Dermis microvascular lymphatic vessel endothelial cell (primary cell): ENCODE measurements at regions not wholly inside any gene's neighbourhood (a gene's known extent, or its start where the extent isn't known, plus 50 kb on each side); places are given as distances from the start of the nearest gene placed in this dataset.
"Not testable (repeated sequence)": the region's sequence is repeated elsewhere in the genome, so short reads cannot be mapped to it uniquely, and the experiment has no call there.

Experiments used
- DNase-seq, 2 donors: peaks; one replicate each; pipeline versions ENCODE4 v3.0.0 to v3.0.0-alpha.2; 2010; ENCODE audit warnings: low read depth in 2 of 2

- no peak for DNase-seq
Observed at GRCh38 chr1:73771396-73771795, 426.6 kb downstream of the LRRIQ3 start.

DNA sequence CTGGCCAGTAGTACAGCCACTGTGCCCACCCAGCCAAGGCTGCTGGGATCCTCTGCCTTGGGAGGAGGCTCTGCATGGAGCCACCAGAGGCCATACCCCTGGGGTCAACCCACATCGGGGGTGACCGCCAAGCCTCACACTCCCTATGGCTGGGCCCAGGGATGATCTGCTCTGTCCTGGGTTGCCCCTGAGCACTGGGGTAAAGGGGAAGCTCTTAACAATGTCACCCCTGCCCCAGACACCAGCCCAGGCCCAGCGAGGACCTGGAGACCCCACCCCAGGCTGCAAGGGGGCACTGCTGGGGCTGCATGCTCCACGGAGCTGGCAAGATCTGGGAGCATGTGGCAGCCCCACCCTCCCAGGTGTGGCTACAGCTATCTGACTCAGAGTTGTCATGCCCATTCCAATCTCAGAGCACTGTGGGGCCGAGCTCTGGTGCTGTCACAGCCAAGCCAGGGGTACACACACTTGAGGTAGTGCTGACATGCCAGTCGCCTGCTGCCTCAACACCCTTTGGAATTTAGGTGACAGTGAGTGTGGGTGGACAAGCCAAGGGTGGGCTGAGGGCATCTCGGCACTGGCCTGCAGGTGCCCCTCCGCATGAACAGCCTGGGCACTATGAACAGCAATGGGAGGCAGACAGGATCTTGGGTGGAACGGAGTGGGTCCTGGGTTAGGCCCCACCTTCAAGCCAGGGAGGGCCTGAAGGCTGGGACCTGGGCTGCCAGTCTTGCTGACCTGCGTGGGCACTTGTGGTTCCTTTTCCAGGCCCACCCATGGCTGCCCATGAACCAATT lies 427.7 kb downstream of the LRRIQ3 start:
- no peak for DNase-seq

- DNase-seq: no peak
Observed at GRCh38 chr1:73766786-73767348, 431.1 kb downstream of the LRRIQ3 start.

- no peak for DNase-seq
Observed at GRCh38 chr1:73765551-73766233, 432.3 kb downstream of the LRRIQ3 start.

GRCh38 chr1:73761559-73761958 lies 436.4 kb downstream of the LRRIQ3 start:
- DNase-seq: no peak

- DNase-seq: no peak
Observed at GRCh38 chr1:73759011-73759410, 439.0 kb downstream of the LRRIQ3 start.

DNA sequence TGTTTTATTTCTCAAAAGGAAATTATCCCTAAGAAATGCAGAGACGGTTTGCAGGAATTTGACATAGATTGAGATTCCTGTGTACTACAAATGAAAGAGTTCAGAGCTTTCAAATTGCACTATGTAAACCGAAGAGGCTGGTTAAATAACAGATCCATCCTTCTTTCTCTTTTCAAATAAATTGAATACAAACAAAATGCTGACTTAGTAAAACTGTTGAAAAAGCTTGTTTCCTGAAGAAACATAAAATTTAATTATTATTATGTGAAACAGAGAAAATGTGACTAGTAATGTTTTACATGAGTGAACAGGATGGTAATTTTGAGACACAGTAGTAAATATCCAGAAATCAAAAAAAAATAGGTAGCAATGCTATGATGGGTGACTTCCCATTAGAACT lies 441.2 kb downstream of the LRRIQ3 start:
- no peak for DNase-seq

- no peak for DNase-seq
Observed at GRCh38 chr1:73755649-73756048, 442.3 kb downstream of the LRRIQ3 start.

- no peak for DNase-seq
Observed at GRCh38 chr1:73749996-73750395, 448.0 kb downstream of the LRRIQ3 start.

GRCh38 chr1:73744985-73745384 lies 453.0 kb downstream of the LRRIQ3 start:
- DNase-seq: no peak

- DNase-seq: no peak
Observed at GRCh38 chr1:73736125-73736524, 461.9 kb downstream of the LRRIQ3 start.

DNA sequence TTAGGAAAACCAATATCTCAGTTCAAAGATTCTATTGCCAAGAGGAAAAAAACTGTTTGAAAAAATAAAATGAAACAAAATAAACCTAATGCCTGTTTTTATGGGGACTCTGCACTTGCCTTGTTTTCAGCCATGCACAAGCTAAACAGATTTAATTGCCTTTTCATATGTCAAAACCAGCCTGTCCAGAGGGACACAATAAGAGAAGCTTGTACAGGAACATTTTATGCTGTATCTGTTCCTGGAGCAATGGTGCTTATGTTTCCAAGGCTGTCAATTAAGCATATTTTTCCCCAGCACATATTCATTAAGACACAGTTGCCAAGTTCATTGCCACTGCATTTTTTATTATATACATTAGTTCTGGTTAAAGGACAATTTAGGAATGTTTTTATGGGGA lies 470.9 kb downstream of the LRRIQ3 start:
- DNase-seq: no peak

- no peak for DNase-seq
Observed at GRCh38 chr1:73722055-73722454, 475.9 kb downstream of the LRRIQ3 start.

- no peak for DNase-seq
Observed at GRCh38 chr1:73717976-73718375, 480.0 kb downstream of the LRRIQ3 start.

GRCh38 chr1:73711089-73711488 lies 486.9 kb downstream of the LRRIQ3 start:
- no peak for DNase-seq

GRCh38 chr1:73701826-73702225 lies 496.1 kb downstream of the LRRIQ3 start:
- no peak for DNase-seq

DNA sequence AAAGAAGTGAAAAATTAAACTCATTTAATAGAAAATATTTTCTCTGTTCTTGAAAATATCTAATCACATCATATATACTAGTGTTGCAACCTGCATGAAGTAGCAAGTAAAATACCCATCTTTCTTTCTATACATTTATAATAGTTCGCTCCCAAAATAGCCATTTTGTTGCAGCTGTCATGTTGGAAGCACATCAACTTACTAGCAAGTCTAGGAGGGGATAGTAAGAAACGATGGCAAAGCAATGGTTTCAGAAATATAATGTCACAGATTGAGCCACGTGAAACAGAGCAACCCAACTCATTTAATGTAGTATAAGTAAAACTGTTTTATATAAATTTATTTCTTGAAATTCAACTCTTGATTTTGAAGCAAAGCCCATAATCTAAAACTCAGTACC lies 521.8 kb downstream of the LRRIQ3 start:
- no peak for DNase-seq

DNA sequence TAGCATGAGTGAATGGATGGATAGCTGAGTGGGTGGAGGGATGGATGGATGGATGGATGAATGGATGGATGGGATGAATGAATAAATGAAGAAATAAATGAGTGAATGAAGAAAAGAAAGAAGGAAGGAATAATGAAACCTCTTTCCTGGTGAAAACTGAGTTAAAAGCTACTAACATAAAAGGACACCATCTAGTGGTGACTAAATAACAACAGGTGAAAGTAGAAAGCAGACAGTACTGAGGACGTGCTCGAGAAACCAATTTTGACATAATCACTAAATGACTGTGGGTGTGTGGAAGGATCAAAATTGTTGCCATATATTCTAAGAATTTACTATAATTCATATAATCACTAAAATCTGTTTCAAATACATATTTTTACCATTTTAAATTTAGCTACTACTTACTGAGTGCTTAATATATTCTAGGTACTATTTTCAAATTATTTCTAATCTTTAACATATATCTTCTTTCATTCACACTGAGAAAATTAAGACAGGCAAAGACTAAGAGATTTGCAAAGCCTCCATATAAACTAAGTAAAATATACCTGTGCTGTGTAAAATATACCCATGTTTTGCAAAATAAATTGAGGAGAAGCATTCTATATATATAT lies 522.9 kb downstream of the LRRIQ3 start:
- peak in 1 of 2 donors; percentile 1 for DNase-seq

DNA sequence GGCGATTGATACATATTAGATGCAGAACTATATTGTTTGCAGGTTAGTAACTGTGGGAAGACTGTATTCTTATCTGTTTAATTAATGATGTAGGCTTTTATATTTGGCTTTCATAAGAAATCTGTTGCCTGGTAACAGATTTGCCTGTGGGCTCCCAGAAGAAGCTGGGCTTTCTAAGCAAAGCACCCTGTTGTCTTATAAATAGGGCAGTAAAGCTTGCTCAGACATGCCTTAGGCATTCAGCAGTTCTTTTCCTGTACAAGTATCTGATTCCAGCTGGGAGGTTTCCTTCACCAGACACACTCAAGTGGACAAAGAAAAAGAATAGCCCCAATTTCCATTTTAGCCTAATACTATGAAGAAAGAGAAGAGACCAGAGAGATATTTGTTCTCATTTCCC lies 524.0 kb downstream of the LRRIQ3 start:
- DNase-seq: no peak

GRCh38 chr1:73671530-73671929 lies 526.4 kb downstream of the LRRIQ3 start:
- no peak for DNase-seq

DNA sequence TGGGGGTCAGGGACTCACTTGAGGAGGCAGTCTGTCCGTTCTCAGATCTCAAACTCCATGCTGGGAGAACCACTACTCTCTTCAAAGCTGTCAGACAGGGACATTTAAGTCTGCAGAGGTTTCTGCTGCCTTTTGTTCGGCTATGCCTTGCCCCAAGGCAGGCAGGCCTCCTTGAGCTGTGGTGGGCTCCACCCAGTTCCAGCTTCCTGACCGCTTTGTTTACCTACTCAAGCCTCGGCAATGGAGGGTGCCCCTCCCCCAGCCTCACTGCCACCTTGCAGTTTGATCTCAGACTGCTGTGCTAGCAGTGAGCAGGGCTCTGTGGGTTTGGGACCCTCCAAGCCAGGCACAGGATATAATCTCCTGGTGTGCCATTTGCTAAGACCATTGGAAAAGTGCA lies 530.0 kb downstream of the LRRIQ3 start:
- DNase-seq: not testable (repeated sequence)

GRCh38 chr1:73662526-73662925 lies 535.5 kb downstream of the LRRIQ3 start:
- no peak for DNase-seq
